ENCODE measurements at regions not wholly inside any gene's neighbourhood (a gene's known extent, or its start where the extent isn't known, plus 50 kb on each side); places are given as distances from the start of the nearest gene placed in this dataset.

GRCh38 chr5:133896873-133897272 lies 71.6 kb downstream of the C5orf15 start:
- no peak for TF ChIP-seq CTCF (IDR thresholded peaks at IDR 0.05)
- no peak for TF ChIP-seq POLR2A (IDR thresholded peaks at IDR 0.05)

All from uterus (tissue), 2 donors.